ENCODE measurements at regions not wholly inside any gene's neighbourhood (a gene's known extent, or its start where the extent isn't known, plus 50 kb on each side); places are given as distances from the start of the nearest gene placed in this dataset.
"Not testable (repeated sequence)": the region's sequence is repeated elsewhere in the genome, so short reads cannot be mapped to it uniquely, and the experiment has no call there.

- DNase-seq (no peak), ATAC-seq (replicated peaks in 1 of 2) (no peak)
- no peak overlapping the region for H3K4me3 Mint-ChIP-seq
- peaks cover 3 to 10% of the 10 kb centered on the region in 2 donors for H3K9me3 Mint-ChIP-seq
- no peaks in the 10 kb centered on the region for H3K4me1 Mint-ChIP-seq (ENCODE audit: low read depth)
- peaks cover 53% of the 10 kb centered on the region for H3K27me3 Mint-ChIP-seq (ENCODE audit: low read depth)
- H3K27ac Mint-ChIP-seq: no peak overlapping the region
- peaks cover 0 to 3% of the 10 kb centered on the region in 2 donors for H3K36me3 Mint-ChIP-seq (ENCODE audit: insufficient read depth in 2 of 2)
These were observed 127.2 kb upstream of the ALX4 start for GRCh38 chr11:44437122-44437521.

- not testable (repeated sequence) for H3K4me1 Mint-ChIP-seq (ENCODE audit: low read depth); H3K4me3 Mint-ChIP-seq; ATAC-seq (replicated peaks in 1 of 2); DNase-seq; H3K27ac Mint-ChIP-seq; H3K36me3 Mint-ChIP-seq (ENCODE audit: insufficient read depth in 2 of 2)
- H3K9me3 Mint-ChIP-seq: peaks cover 5 to 14% of the 10 kb centered on the region in 2 donors
- H3K27me3 Mint-ChIP-seq (ENCODE audit: low read depth): peaks cover 26% of the 10 kb centered on the region
These were observed 122.4 kb upstream of the CD82 start for GRCh38 chr11:44442893-44443673.

DNA sequence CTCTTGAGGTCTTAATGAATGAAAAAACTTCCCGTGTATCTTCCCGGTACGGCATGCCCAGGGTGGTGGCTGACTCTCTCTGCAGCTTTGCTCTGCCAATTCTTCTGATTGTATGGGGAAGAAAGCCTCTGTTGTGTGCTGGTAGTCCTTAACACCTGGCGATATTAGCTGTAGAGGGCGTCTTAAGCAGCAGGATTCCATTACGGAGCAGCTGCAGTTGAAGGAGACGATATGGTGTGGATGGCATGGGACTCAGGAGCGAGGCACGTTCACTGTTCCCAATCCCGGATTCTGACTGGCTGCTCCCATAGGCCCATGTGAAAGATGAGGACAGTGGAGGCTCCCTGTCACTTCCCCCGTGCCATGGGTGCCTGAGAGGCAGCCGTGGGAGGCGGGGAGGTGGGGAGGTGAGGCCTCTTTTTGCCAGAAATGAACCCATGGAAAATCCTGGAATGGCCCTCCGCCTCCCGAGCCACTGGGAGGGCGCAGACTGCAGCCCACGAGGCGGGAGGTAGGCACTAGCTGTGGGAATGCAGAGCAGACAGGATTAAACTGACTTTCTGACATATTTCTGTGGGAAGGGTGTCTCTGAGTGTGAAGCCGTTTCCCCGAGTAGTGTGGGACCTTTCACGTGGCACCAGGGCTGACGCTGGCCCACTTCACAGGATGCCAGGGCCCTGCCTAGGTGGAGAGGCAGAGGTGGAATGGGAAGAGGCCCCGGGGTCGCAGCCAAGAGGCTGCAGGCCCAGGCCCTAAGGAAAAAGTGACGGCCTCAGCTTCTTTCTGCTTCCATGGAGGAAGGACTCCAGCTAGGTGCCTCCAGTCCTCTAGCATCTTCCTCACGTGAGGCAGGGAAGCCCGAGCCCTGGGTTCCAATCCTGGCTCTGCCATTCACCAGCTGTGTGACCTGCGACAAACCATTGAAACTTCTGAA is 121.4 kb upstream of the CD82 start:
- H3K36me3 Mint-ChIP-seq (ENCODE audit: insufficient read depth in 2 of 2): peaks cover 0 to 3% of the 10 kb centered on the region in 2 donors
- ATAC-seq (replicated peaks in 1 of 2): no peak
- H3K27me3 Mint-ChIP-seq (ENCODE audit: low read depth): peaks cover 17% of the 10 kb centered on the region
- no peak overlapping the region for H3K27ac Mint-ChIP-seq
- no peaks in the 10 kb centered on the region for H3K4me1 Mint-ChIP-seq (ENCODE audit: low read depth)
- H3K4me3 Mint-ChIP-seq: no peak overlapping the region
- no peak for DNase-seq
- H3K9me3 Mint-ChIP-seq: peaks cover 5 to 14% of the 10 kb centered on the region in 2 donors

DNA sequence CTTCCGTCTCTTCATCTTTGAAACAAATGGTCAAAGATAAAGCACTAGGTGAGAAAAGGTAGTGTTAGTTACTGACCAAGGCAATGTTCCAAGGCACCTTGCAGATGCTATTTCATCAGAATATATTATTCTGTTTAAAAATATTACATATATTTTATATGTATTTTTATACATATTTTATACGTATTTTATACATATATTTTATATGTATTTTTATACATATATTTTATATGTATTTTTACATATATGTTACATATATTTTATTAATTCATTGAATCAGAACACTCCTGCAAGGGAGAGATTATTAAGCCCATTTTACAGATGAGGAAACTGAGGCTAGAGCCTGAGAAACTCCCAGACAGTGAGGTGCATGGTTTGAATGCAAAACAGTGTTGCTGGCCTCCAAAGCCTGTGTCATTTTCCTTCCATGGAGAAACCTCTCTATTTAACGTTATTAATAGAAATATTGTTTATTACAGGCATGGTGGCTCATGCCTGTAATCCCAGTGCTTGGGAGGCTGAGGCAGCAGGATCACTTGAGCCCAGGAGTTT is 120.6 kb upstream of the CD82 start:
- no peak overlapping the region for H3K27ac Mint-ChIP-seq
- H3K36me3 Mint-ChIP-seq (ENCODE audit: insufficient read depth in 2 of 2): peaks cover 0 to 3% of the 10 kb centered on the region in 2 donors
- H3K4me1 Mint-ChIP-seq (ENCODE audit: low read depth): no peaks in the 10 kb centered on the region
- ATAC-seq (replicated peaks in 1 of 2) (no peak), DNase-seq (no peak)
- H3K4me3 Mint-ChIP-seq: no peak overlapping the region
- H3K9me3 Mint-ChIP-seq: peaks cover 5 to 13% of the 10 kb centered on the region in 2 donors
- H3K27me3 Mint-ChIP-seq (ENCODE audit: low read depth): peaks cover 14% of the 10 kb centered on the region

GRCh38 chr11:44445500-44446365 is 119.7 kb upstream of the CD82 start:
- no peak overlapping the region for H3K27ac Mint-ChIP-seq
- H3K4me1 Mint-ChIP-seq (ENCODE audit: low read depth): no peaks in the 10 kb centered on the region
- no peak overlapping the region for H3K4me3 Mint-ChIP-seq
- DNase-seq (no peak), ATAC-seq (replicated peaks in 1 of 2) (no peak)
- no peaks in the 10 kb centered on the region for H3K36me3 Mint-ChIP-seq (ENCODE audit: insufficient read depth in 2 of 2)
- H3K27me3 Mint-ChIP-seq (ENCODE audit: low read depth): peaks cover 6% of the 10 kb centered on the region
- peaks cover 2 to 10% of the 10 kb centered on the region in 2 donors for H3K9me3 Mint-ChIP-seq

GRCh38 chr11:44446366-44446762 is 119.1 kb upstream of the CD82 start:
- no peaks in the 10 kb centered on the region for H3K4me1 Mint-ChIP-seq (ENCODE audit: low read depth)
- no peaks in the 10 kb centered on the region for H3K36me3 Mint-ChIP-seq (ENCODE audit: insufficient read depth in 2 of 2)
- ATAC-seq (replicated peaks in 1 of 2) (no peak), DNase-seq (no peak)
- H3K27me3 Mint-ChIP-seq (ENCODE audit: low read depth): no peaks in the 10 kb centered on the region
- H3K27ac Mint-ChIP-seq: no peak overlapping the region
- no peak overlapping the region for H3K4me3 Mint-ChIP-seq
- peaks cover 2 to 9% of the 10 kb centered on the region in 2 donors for H3K9me3 Mint-ChIP-seq

DNA sequence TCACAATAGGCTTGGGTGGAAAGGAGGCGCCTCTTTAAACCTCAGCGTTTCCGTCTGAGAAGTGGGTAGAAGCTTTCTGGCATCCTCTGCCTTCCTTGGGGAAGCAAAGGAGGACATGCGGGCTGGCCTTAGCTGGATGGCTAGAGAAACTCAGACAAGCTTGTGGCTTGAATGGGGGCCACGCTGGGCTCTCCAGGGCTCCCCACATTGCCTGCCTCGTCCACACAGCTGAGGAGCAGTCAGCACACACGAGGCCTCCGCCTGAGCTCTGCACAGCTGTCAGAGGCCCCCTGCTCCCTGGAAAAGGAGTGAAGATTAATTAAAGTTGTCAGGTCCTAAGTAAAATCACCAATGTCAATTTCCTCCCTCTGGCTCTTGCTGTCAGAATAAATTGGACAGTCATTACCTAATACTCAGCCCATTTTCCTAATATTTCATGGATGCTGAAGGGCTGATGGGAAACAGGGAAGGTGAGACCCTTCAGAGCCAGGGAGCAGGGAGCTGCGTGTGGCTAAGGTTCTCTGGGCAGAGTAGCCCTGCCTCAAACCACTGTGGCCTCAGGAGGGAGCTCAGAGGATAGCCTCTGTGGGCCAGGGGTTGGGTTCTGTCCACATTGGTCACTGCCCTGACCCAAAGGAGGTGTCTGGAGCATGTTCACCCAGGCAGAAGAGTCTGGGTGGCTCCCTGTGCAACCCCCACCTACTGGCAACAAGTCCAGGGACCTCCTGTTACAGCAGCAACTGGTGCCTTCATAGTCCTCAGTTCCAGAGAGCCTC is 118.3 kb upstream of the CD82 start:
- Mint-ChIP-seq H3K27me3 (ENCODE audit: low read depth) (no peaks in the 10 kb centered on the region), H3K9me3 (peaks cover 2 to 4% of the 10 kb centered on the region in 2 donors), H3K4me3 (no peak overlapping the region), H3K4me1 (ENCODE audit: low read depth) (no peaks in the 10 kb centered on the region), H3K27ac (no peak overlapping the region), H3K36me3 (ENCODE audit: insufficient read depth in 2 of 2) (no peaks in the 10 kb centered on the region)
- ATAC-seq (replicated peaks in 1 of 2) (no peak), DNase-seq (no peak)

DNA sequence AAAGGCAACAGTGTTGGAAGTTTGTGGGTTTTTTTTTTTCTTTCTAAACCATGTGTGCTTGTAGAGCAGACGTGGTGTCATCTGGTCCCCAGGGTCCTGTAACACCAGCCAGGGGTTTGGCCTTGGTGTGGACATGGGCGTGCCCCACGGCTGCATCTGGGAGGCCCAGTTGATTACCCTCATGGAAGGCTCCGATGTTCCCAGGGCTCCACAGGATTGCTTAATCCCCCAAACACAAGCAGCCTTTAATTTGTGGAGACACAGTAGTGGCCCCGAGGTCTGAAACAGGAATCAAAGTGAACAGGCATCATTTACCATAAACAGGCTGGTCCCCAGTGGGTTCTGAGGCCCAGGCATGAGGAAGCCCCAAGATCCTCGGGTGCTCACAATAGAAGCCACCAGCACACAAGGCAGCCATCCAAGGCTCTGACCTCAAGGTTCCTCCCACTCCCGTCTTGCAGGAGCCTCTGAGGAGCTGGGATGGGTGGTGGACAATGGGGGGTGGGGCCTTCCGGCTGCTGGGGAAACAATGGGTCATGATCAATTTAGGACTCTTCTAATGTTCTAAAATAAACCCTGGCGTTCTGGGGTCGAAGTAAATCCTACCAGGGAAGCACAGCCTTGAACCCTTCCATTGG is 115.0 kb upstream of the CD82 start:
- no peak overlapping the region for H3K27ac Mint-ChIP-seq

DNA sequence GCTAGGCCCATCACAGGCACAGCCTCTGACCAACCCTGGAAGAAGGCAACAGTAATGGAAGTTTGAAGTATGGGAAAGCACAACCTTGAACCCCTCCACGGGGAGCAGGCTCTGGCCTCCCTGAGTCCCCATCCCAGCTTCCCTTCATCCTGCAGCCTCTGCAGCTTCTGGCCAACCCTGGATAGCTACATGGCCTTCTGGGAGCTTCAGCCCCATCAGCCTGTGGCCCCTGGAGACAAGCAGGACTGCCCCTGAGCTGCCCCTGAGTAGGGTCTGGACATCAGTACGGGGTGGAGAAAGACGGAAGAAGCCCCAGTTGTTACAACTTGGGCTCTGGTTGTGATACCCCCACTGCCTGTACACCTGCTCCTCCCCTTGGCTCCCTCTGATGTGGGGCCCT is 113.8 kb upstream of the CD82 start:
- ATAC-seq (replicated peaks in 1 of 2) (no peak), DNase-seq (no peak)
- no peak overlapping the region for H3K27ac Mint-ChIP-seq
- H3K4me3 Mint-ChIP-seq: no peak overlapping the region
- H3K27me3 Mint-ChIP-seq (ENCODE audit: low read depth): no peaks in the 10 kb centered on the region
- H3K4me1 Mint-ChIP-seq (ENCODE audit: low read depth): no peaks in the 10 kb centered on the region
- no peaks in the 10 kb centered on the region for H3K9me3 Mint-ChIP-seq
- H3K36me3 Mint-ChIP-seq (ENCODE audit: insufficient read depth in 2 of 2): no peaks in the 10 kb centered on the region

More for the DNA sequence above, 115.0 kb upstream of the CD82 start:
- H3K9me3 Mint-ChIP-seq: no peaks in the 10 kb centered on the region
- no peaks in the 10 kb centered on the region for H3K27me3 Mint-ChIP-seq (ENCODE audit: low read depth)
- H3K36me3 Mint-ChIP-seq (ENCODE audit: insufficient read depth in 2 of 2): no peaks in the 10 kb centered on the region
- H3K4me3 Mint-ChIP-seq: no peak overlapping the region
- DNase-seq: no peak
- no peaks in the 10 kb centered on the region for H3K4me1 Mint-ChIP-seq (ENCODE audit: low read depth)
- no peak for ATAC-seq (replicated peaks in 1 of 2)

DNA sequence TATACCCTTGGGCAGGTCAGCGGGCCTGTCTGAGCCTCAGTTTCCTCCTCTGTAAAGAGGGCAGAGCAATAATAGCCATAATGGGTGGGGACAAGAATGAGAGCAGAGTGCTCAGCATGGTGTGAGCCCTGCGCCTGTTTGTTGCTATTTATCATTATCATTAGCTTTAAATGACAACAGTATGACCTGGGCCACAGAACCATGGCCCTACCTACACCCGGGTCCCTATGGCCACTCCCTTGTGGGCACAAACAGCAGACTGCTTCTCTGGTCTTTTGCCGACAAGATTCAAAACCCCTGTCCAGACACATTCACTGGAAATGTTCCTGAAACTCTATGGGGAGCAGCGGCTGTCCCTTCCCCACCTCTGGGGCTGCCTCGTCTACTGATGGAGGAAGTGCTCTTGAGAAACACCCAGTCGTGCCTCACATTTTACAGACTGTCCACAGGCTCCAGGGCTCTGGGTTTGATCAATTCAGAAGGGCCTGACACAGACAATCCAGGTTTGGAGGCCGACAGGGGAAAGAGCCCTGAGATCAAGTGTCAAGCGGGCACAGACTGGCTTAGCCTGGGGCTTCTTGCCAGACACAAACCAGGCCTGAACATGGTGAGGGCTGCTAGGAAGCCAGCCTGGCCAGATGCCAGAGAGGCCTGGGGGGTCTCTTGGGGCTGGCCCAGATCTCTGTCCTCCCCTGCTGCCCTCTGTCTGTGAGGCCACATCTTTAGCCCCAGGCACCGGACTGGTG is 112.5 kb upstream of the CD82 start:
- ATAC-seq (replicated peaks in 1 of 2): no peak

GRCh38 chr11:44453871-44454270 is 111.6 kb upstream of the CD82 start:
- H3K27me3 Mint-ChIP-seq (ENCODE audit: low read depth): no peaks in the 10 kb centered on the region
- no peaks in the 10 kb centered on the region for H3K9me3 Mint-ChIP-seq
- DNase-seq: no peak
- no peak overlapping the region for H3K27ac Mint-ChIP-seq
- no peak for ATAC-seq (replicated peaks in 1 of 2)
- no peaks in the 10 kb centered on the region for H3K36me3 Mint-ChIP-seq (ENCODE audit: insufficient read depth in 2 of 2)
- H3K4me1 Mint-ChIP-seq (ENCODE audit: low read depth): no peaks in the 10 kb centered on the region
- no peak overlapping the region for H3K4me3 Mint-ChIP-seq

More for the DNA sequence above, 112.5 kb upstream of the CD82 start:
- Mint-ChIP-seq H3K4me3 (no peak overlapping the region), H3K27me3 (ENCODE audit: low read depth) (no peaks in the 10 kb centered on the region), H3K9me3 (no peaks in the 10 kb centered on the region), H3K4me1 (ENCODE audit: low read depth) (no peaks in the 10 kb centered on the region), H3K27ac (no peak overlapping the region), H3K36me3 (ENCODE audit: insufficient read depth in 2 of 2) (no peaks in the 10 kb centered on the region)
- DNase-seq: no peak

All from activated T-cell treated with anti-CD3 and anti-CD28 coated beads, Interleukin-2, amount 50 U/mL, for 72 hours (primary cell).